Kidney (tissue), 13 donors: ENCODE measurements at regions not wholly inside any gene's neighbourhood (a gene's known extent, or its start where the extent isn't known, plus 50 kb on each side); places are given as distances from the start of the nearest gene placed in this dataset.

Source experiments
- DNase-seq, 5 donors: peaks; one replicate each; pipeline ENCODE4 v3.0.0-alpha.2; 2013 to 2020
- FAIRE-seq: peaks from 2 replicates; lab custom pipeline; 2012; peaks lifted over from hg19 to GRCh38; lab: Jason Lieb, UNC
- H3K27ac ChIP-seq, 2 donors: one replicate each; pipeline ENCODE4 v1.7.0; 2013; ENCODE audit warnings: low read depth in 2 of 2, low read length in 2 of 2, inconsistent platforms in 1 of 2
- H3K27me3 ChIP-seq: one replicate; pipeline ENCODE4 v1.7.1; 2013; ENCODE audit warnings: low read length, inconsistent platforms; ENCODE audit not compliant: control insufficient read depth, insufficient read depth
- H3K36me3 ChIP-seq, 3 donors: one replicate each; pipeline versions ENCODE4 v1.7.0 to v1.7.1; 2013; ENCODE audit warnings: low read length in 3 of 3, control low read depth in 1 of 3, inconsistent platforms in 1 of 3; ENCODE audit not compliant: insufficient read depth in 3 of 3, control insufficient read depth in 2 of 3
- H3K4me1 ChIP-seq, 3 donors: one replicate each; pipeline versions ENCODE4 v1.7.0 to v1.7.1; 2013; ENCODE audit warnings: low read length in 3 of 3, inconsistent platforms in 1 of 3, low read depth in 1 of 3; ENCODE audit not compliant: control insufficient read depth in 2 of 3, insufficient read depth in 2 of 3
- H3K4me3 ChIP-seq, 3 donors: one replicate each; pipeline versions ENCODE4 v1.7.0 to v1.8.1; 2013; ENCODE audit warnings: low read length in 3 of 3, control low read depth in 1 of 3, inconsistent platforms in 1 of 3
- H3K9ac ChIP-seq, 3 donors: one replicate each; pipeline versions ENCODE4 v1.7.0 to v1.7.1; 2013; ENCODE audit warnings: low read length in 3 of 3, control low read depth in 1 of 3, inconsistent platforms in 1 of 3
- H3K9me3 ChIP-seq, 3 donors: one replicate each; pipeline versions ENCODE4 v1.7.0 to v1.7.1; 2013; ENCODE audit warnings: low read length in 3 of 3, control low read depth in 1 of 3, inconsistent platforms in 1 of 3; ENCODE audit not compliant: control insufficient read depth in 2 of 3, insufficient read depth in 1 of 3
- intact Hi-C: fragments of 100-400 bp; cut with DNase I; formaldehyde crosslinking; loops from one replicate; pipeline ENCODE4 v1.11.1; 2022
- TF ChIP-seq, protein P1 (sequence below): IDR thresholded peaks from 3 replicates; pipeline ENCODE4 v1.5.1; 2012; ENCODE audit warnings: mild to moderate bottlenecking, moderate library complexity, borderline replicate concordance; ENCODE audit not compliant: insufficient read depth; ENCODE audit errors: extremely low read depth
- donor health status: control.
- donor health status: control.
- donor health status: control.
- donor health status: control.
- donor health status: control.
- donor health status: DM: yes; HTN: yes; CAD: no.
- donor health status: Normal renal cell carcinoma (clear cell type).

DNA sequence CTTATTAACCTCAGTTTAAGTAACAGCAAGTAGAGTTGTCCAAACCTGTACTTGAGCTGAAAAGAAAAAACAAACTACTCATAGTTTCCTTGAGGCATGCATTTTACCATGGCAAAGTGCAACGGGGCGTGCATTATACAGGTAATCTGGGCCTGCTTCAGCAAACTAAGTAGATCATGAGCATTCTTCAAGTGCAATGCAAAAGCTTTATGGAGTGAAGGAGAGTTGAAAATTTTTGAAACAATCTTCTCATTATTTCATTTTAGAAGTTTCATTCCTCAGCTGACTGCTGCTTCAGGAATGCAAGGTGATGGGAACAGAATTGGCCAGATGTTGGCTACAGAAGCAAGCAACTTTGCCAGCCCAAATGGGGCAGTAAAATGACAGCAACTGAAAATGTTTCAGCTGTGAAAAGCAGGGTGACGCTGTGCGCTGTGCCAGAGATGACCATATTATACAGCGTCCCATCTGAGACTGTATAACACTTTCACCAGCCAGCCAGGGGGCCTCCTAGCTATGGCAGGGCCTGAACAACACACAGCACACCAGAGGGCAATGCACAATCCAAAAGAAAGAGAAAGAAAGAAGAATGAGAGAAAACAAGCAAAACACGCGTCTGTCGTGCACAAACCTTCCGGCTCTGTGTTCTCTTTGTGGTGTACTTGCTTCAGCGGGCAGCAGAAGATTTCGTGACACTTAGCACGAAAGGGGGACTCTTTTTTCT, 145.5 kb upstream of the FGF13 start:
- Histone ChIP-seq H3K27ac (no peak overlapping the region), H3K36me3 (no peaks in the 10 kb centered on the region), H3K4me3 (no peak overlapping the region), H3K27me3 (peaks cover 2% of the 10 kb centered on the region), H3K4me1 (no peaks in the 10 kb centered on the region), H3K9ac (no peak overlapping the region), H3K9me3 (no peaks in the 10 kb centered on the region)
- intact Hi-C loops: no loop called here
- FAIRE-seq (no peak), DNase-seq (peak in 2 of 5 donors; percentile 33 to 44)
- TF ChIP-seq, protein P1, sequence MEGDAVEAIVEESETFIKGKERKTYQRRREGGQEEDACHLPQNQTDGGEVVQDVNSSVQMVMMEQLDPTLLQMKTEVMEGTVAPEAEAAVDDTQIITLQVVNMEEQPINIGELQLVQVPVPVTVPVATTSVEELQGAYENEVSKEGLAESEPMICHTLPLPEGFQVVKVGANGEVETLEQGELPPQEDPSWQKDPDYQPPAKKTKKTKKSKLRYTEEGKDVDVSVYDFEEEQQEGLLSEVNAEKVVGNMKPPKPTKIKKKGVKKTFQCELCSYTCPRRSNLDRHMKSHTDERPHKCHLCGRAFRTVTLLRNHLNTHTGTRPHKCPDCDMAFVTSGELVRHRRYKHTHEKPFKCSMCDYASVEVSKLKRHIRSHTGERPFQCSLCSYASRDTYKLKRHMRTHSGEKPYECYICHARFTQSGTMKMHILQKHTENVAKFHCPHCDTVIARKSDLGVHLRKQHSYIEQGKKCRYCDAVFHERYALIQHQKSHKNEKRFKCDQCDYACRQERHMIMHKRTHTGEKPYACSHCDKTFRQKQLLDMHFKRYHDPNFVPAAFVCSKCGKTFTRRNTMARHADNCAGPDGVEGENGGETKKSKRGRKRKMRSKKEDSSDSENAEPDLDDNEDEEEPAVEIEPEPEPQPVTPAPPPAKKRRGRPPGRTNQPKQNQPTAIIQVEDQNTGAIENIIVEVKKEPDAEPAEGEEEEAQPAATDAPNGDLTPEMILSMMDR: no peak

DNA sequence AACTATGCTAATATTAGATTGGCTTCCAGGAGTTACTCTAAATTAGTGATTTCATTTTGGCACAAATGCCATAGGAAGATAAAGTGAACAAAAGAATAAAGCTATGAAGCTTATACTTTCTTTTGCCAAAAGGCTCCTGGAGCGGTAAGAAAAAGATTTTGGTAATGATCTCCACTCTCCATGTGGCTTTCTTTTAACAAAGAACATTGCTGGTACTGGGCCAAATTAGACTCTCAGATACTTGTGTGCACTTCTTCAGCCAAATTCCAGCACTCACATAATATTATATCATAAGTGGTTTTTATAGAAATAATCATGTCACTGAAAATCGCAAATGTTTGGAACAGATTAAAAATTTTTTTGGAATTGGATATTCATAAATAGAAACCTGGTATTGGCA, 142.4 kb upstream of the FGF13 start:
- intact Hi-C loops: no loop called here
- no peaks in the 10 kb centered on the region for H3K9me3 ChIP-seq
- no peak for FAIRE-seq

GRCh38 chrX:138849521-138849920, 138.0 kb upstream of the FGF13 start:
- no peak for FAIRE-seq
- Histone ChIP-seq H3K9ac (no peak overlapping the region), H3K4me3 (no peak overlapping the region), H3K4me1 (no peaks in the 10 kb centered on the region), H3K9me3 (no peaks in the 10 kb centered on the region), H3K27me3 (no peaks in the 10 kb centered on the region), H3K27ac (no peak overlapping the region), H3K36me3 (no peaks in the 10 kb centered on the region)
- intact Hi-C loops: no loop called here
- DNase-seq: no peak
- TF ChIP-seq, protein P1: no peak

More for the DNA sequence above, 142.4 kb upstream of the FGF13 start:
- no peaks in the 10 kb centered on the region for H3K27me3 ChIP-seq
- no peak overlapping the region for H3K4me3 ChIP-seq
- DNase-seq: no peak
- no peaks in the 10 kb centered on the region for H3K36me3 ChIP-seq
- TF ChIP-seq, protein P1: no peak
- no peak overlapping the region for H3K9ac ChIP-seq
- H3K27ac ChIP-seq: no peak overlapping the region
- no peaks in the 10 kb centered on the region for H3K4me1 ChIP-seq

DNA sequence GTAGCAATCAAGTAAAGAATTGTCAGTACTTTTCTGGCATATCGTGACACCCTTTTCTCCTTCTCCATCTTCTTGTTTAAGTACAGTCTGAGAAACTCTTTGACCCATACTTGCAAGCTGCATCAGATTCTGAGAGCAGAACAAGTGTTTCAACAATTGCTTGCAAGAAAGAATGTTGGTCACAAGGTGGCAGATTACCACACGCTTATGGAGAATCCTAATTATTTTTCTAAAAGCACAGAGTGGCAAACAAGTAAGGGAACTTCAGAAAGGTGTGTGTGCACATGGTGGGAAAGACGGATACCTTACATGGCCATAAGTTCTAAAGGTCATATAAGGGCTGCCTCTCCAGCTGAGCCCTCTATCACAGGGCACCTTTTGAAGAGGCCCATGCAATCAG, 136.4 kb upstream of the FGF13 start:
- no peaks in the 10 kb centered on the region for H3K36me3 ChIP-seq
- intact Hi-C loops: no loop called here
- no peak overlapping the region for H3K9ac ChIP-seq
- no peak overlapping the region for H3K27ac ChIP-seq
- no peak for FAIRE-seq
- no peak overlapping the region for H3K4me3 ChIP-seq
- TF ChIP-seq, protein P1: peak; percentile 21
- H3K27me3 ChIP-seq: no peaks in the 10 kb centered on the region
- DNase-seq: peak in 2 of 5 donors; percentile 25 to 48
- H3K4me1 ChIP-seq: no peaks in the 10 kb centered on the region
- no peaks in the 10 kb centered on the region for H3K9me3 ChIP-seq
